ENCODE measurements at regions not wholly inside any gene's neighbourhood (a gene's known extent, or its start where the extent isn't known, plus 50 kb on each side); places are given as distances from the start of the nearest gene placed in this dataset.

GRCh38 chrX:18017411-18017810 lies 156.3 kb upstream of the RAI2 start:
- WGBS, 5 donors = 50 to 63% (median 58%) methylated on average over 4 of the region's 4 CpGs
- Histone ChIP-seq H3K4me1 (no peaks in the 10 kb centered on the region), H3K36me3 (no peaks in the 10 kb centered on the region), H3K27me3 (replicated peaks in 1 of 7) (peaks cover 0 to 3% (median 0%) of the 10 kb centered on the region in 7 donors), H3K27ac (no peak overlapping the region), H3K4me3 (no peak overlapping the region), H3K9me3 (no peaks in the 10 kb centered on the region)
- DNase-seq = no peak
- no peak for TF ChIP-seq CTCF (IDR thresholded peaks at IDR 0.05 in 8 of 11, conservative IDR thresholded peaks at IDR 0.05 in 3 of 11)
- no peak for TF ChIP-seq POLR2A (IDR thresholded peaks at IDR 0.05)
- no peak for TF ChIP-seq POLR2AphosphoS5 (IDR thresholded peaks at IDR 0.05)
- intact Hi-C loops (cut with DNase I; ENCODE audit: low total_unique reads) = no loop called here

- DNase-seq = no peak
- Histone ChIP-seq H3K27me3 (replicated peaks in 1 of 7) (peaks cover 0 to 3% (median 0%) of the 10 kb centered on the region in 7 donors), H3K9me3 (no peaks in the 10 kb centered on the region), H3K4me1 (no peaks in the 10 kb centered on the region), H3K36me3 (no peaks in the 10 kb centered on the region), H3K4me3 (no peak overlapping the region), H3K27ac (no peak overlapping the region)
- TF ChIP-seq POLR2A (IDR thresholded peaks at IDR 0.05) (no peak), CTCF (IDR thresholded peaks at IDR 0.05 in 8 of 11, conservative IDR thresholded peaks at IDR 0.05 in 3 of 11) (no peak), POLR2AphosphoS5 (IDR thresholded peaks at IDR 0.05) (no peak)
- intact Hi-C loops (cut with DNase I; ENCODE audit: low total_unique reads) = no loop called here
- 66 to 91% (median 80%) methylated on average over 4 of the region's 4 CpGs for WGBS, 5 donors
These were observed 155.8 kb upstream of the RAI2 start for GRCh38 chrX:18016941-18017340.

- H3K4me1 ChIP-seq = no peaks in the 10 kb centered on the region
- intact Hi-C loops (cut with DNase I; ENCODE audit: low total_unique reads) = no loop called here
- H3K27me3 ChIP-seq (replicated peaks in 1 of 7) = peaks cover 0 to 3% (median 0%) of the 10 kb centered on the region in 7 donors
- no peaks in the 10 kb centered on the region for H3K9me3 ChIP-seq
- 86 to 98% (median 95%) methylated on average over 4 of the region's 4 CpGs for WGBS, 5 donors
- no peak overlapping the region for H3K4me3 ChIP-seq
- no peaks in the 10 kb centered on the region for H3K36me3 ChIP-seq
- no peak overlapping the region for H3K27ac ChIP-seq
- TF ChIP-seq POLR2A (IDR thresholded peaks at IDR 0.05) (no peak), POLR2AphosphoS5 (IDR thresholded peaks at IDR 0.05) (no peak), CTCF (IDR thresholded peaks at IDR 0.05 in 8 of 11, conservative IDR thresholded peaks at IDR 0.05 in 3 of 11) (no peak)
- DNase-seq = no peak
These were observed 149.2 kb upstream of the RAI2 start for GRCh38 chrX:18010253-18010652.

- Histone ChIP-seq H3K4me1 (no peaks in the 10 kb centered on the region), H3K9me3 (no peaks in the 10 kb centered on the region), H3K36me3 (no peaks in the 10 kb centered on the region), H3K27ac (no peak overlapping the region), H3K4me3 (no peak overlapping the region), H3K27me3 (replicated peaks in 1 of 7) (peaks cover 0 to 14% (median 0%) of the 10 kb centered on the region in 7 donors)
- 70 to 89% (median 82%) methylated on average over 5 of the region's 5 CpGs for WGBS, 5 donors
- intact Hi-C loops (cut with DNase I; ENCODE audit: low total_unique reads) = no loop called here
- TF ChIP-seq CTCF (IDR thresholded peaks at IDR 0.05 in 8 of 11, conservative IDR thresholded peaks at IDR 0.05 in 3 of 11) (no peak), POLR2AphosphoS5 (IDR thresholded peaks at IDR 0.05) (no peak), POLR2A (IDR thresholded peaks at IDR 0.05) (no peak)
- DNase-seq = no peak
These were observed 142.8 kb upstream of the RAI2 start for GRCh38 chrX:18003876-18004275.
